ENCODE measurements at regions not wholly inside any gene's neighbourhood (a gene's known extent, or its start where the extent isn't known, plus 50 kb on each side); places are given as distances from the start of the nearest gene placed in this dataset.
"Not testable (repeated sequence)": the region's sequence is repeated elsewhere in the genome, so short reads cannot be mapped to it uniquely, and the experiment has no call there.

DNA sequence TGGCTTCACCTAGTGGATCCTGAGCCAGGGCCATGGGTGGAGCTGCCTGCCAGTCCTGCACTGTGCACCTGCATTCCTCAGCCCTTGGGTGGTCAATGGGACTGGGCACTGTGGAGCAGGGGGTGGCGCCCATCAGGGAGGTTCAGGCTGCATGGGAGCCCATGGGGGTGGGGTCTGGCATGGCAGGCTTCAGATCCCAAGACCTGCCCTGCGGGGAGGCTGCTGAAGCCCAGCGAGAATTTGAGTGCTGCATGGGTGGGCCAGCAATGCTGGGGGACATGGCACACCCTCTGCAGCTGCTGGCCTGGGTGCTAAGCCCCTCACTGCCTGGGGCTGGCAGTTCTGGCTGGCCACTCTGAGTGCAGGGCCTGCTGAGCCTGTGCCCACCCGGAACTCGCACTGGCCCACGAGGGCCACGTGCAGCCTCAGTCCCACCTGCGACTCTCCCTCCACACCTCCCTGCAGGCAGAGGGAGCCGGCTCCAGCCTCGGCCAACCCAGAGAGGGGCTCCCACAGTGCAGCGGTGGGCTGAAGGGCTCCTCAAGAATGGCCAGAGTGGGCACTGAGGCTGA is 270.0 kb downstream of the CENPC start:
- Histone ChIP-seq H3K27ac (no peak overlapping the region), H3K4me3 (no peak overlapping the region), H3K9me3 (peaks cover 0 to 26% (median 0%) of the 10 kb centered on the region in 11 donors), H3K4me1 (no peaks in the 10 kb centered on the region), H3K27me3 (no peaks in the 10 kb centered on the region), H3K36me3 (no peaks in the 10 kb centered on the region)
- intact Hi-C loops (cut with DNase I): no loop called here
- WGBS, 2 donors: 81 to 90% methylated on average over 11 of the region's 11 CpGs
- ATAC-seq (no peak), DNase-seq (no peak)
- no peak for TF ChIP-seq CTCF (IDR thresholded peaks at IDR 0.05)

GRCh38 chr4:67274671-67275070 is 270.6 kb downstream of the CENPC start:
- H3K4me1 ChIP-seq; intact Hi-C loops (cut with DNase I); H3K36me3 ChIP-seq; DNase-seq; H3K27me3 ChIP-seq; ATAC-seq; H3K27ac ChIP-seq; H3K4me3 ChIP-seq: not testable (repeated sequence)
- H3K9me3 ChIP-seq: peaks cover 0 to 31% (median 0%) of the 10 kb centered on the region in 11 donors
- WGBS, 2 donors: 66 to 77% methylated on average over 3 of the region's 3 CpGs

GRCh38 chr4:67273666-67274065 is 271.6 kb downstream of the CENPC start:
- H3K4me3 ChIP-seq: no peak overlapping the region
- 79 to 84% methylated on average over 2 of the region's 2 CpGs for WGBS, 2 donors
- TF ChIP-seq CTCF (IDR thresholded peaks at IDR 0.05): no peak
- no peaks in the 10 kb centered on the region for H3K4me1 ChIP-seq
- ATAC-seq (no peak), DNase-seq (no peak)
- no peaks in the 10 kb centered on the region for H3K36me3 ChIP-seq
- H3K27me3 ChIP-seq: no peaks in the 10 kb centered on the region
- H3K27ac ChIP-seq: no peak overlapping the region
- H3K9me3 ChIP-seq: peaks cover 0 to 40% (median 0%) of the 10 kb centered on the region in 11 donors
- intact Hi-C loops (cut with DNase I): no loop called here

DNA sequence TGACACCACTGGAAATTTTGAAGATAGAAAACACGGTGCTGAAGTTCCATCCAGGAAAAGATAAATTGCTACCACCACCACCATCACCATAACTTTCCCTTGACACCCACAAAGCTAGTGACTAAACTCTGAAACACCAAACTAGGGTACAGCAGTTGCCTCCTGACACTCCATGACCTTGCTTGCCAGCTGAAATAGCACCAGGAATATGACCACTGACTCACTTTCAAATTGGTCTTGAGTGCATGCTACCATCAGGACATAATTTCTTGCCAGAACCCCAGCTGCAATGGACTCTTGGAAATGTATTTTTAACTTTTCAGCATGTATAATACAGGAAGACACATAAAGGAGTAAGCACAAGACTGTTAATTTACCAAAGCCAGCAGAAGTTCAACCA is 283.3 kb downstream of the CENPC start:
- no peak for ATAC-seq
- intact Hi-C loops (cut with DNase I): no loop called here
- H3K36me3 ChIP-seq: no peaks in the 10 kb centered on the region
- no peak for DNase-seq
- no peak overlapping the region for H3K4me3 ChIP-seq
- no peak for TF ChIP-seq CTCF (IDR thresholded peaks at IDR 0.05)
- no peaks in the 10 kb centered on the region for H3K4me1 ChIP-seq
- H3K9me3 ChIP-seq: no peaks in the 10 kb centered on the region
- no peaks in the 10 kb centered on the region for H3K27me3 ChIP-seq
- WGBS, 2 donors: 69 to 74% methylated on average over 1 of the region's 1 CpG
- no peak overlapping the region for H3K27ac ChIP-seq

- ATAC-seq: no peak
- H3K27me3 ChIP-seq: no peaks in the 10 kb centered on the region
- no peaks in the 10 kb centered on the region for H3K4me1 ChIP-seq
- no peak for TF ChIP-seq CTCF (IDR thresholded peaks at IDR 0.05)
- H3K9me3 ChIP-seq: no peaks in the 10 kb centered on the region
- H3K4me3 ChIP-seq: no peak overlapping the region
- no peak for DNase-seq
- H3K36me3 ChIP-seq: no peaks in the 10 kb centered on the region
- intact Hi-C loops (cut with DNase I): no loop called here
- no peak overlapping the region for H3K27ac ChIP-seq
- 61% methylated on average over 3 of the region's 3 CpGs for WGBS, 2 donors
These were observed 288.8 kb downstream of the CENPC start for GRCh38 chr4:67256388-67257043.

Measured in heart right ventricle (tissue), 16 donors.